SK-MEL-5 (cell line): ENCODE measurements at regions not wholly inside any gene's neighbourhood (a gene's known extent, or its start where the extent isn't known, plus 50 kb on each side); places are given as distances from the start of the nearest gene placed in this dataset.

Experiments
- DNase-seq: peaks from one replicate; pipeline ENCODE4 v3.0.0-alpha.2; 2016; ENCODE audit warnings: low read depth, low spot score
- in situ Hi-C: cut with HindIII; loops from 2 replicates; pipeline ENCODE4 v1.10.0; 2016; ENCODE audit warnings: low sequenced_read_pairs, high pct_unique_total_duplicates, low pct_unique_long_range_greater_than_20kb

DNA sequence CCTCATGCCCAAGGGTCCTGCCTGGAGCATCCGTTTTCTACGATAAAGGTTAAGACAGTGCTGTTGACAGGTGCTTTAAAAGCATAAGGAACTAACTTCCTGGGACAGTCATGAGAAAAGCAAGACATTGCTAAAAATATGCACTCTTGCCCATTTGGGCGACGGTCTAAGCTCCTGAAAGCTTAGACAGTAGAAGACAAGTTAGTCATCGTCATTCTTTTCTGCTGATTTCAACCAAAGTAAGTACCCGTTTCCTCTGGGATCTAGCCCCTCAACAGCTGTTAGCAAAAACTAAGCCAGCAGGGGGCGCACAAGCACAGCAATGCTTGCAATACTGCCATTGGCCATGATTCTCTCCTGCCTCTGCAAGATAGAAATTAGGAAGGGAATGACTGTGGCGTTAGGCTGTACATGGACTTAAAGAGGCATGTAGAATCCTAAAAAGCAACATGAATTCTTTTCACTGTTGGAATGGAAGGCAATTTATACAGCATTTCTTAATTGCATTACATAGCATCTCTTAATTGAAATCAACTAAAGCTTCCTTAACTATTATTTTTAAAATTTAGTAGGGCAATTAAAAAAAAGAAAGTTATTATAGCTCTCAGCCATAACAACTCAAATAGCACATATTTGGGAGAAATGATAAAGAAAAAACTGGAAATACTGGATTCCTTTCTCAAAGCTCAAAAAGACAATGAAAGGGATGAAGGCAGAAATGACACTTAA lies 147.8 kb upstream of the RALGAPA2 start:
- in situ Hi-C loops, result no loop called here
- DNase-seq, result peak; percentile 94

GRCh38 chr20:20859510-20859909 lies 147.1 kb upstream of the RALGAPA2 start:
- in situ Hi-C loops, result no loop called here
- no peak for DNase-seq

DNA sequence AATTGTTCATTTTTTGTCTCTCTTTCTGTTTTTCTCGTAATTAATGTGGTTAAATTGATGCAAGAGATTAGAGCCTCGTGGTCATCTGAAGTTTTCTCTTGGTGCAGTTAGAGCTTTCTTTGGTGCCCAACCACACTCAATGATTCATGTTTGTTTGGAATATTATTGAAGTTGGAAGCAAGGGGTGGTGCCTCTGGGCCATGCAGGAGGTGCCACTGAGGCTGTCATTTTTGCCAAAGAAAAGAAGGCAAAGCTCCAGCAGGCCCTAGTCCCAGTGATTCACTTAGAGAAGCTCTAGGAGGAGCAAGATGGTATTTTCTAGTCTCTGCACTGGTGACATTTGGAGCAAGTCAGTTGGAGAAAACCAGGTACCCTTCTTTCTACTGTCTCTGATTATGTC lies 144.5 kb upstream of the RALGAPA2 start:
- in situ Hi-C loops, result no loop called here
- no peak for DNase-seq

- in situ Hi-C loops, result no loop called here
- no peak for DNase-seq
Observed at GRCh38 chr20:20856306-20856705, 143.9 kb upstream of the RALGAPA2 start.

GRCh38 chr20:20851385-20851784 lies 138.9 kb upstream of the RALGAPA2 start:
- no peak for DNase-seq
- in situ Hi-C loops, result no loop called here

DNA sequence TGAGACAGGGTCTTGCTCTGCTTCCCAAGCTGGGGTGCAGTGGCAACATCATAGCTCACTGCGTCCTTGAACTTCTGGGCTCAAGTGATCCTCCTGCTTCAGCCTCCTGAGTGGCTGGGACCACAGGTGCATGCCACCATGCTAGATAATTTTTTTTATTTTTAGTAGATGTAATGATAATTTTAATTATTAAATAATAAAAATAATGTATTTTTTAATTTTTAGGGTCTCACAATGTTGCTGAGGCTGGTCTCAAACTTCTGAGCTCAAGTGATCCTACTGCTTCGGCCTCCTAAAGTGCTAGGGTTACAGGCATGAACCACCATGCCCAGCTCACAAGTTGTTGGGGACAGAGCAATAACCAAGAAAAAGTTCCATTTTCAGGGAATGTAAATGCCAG lies 138.0 kb upstream of the RALGAPA2 start:
- no peak for DNase-seq
- in situ Hi-C loops, result no loop called here

DNA sequence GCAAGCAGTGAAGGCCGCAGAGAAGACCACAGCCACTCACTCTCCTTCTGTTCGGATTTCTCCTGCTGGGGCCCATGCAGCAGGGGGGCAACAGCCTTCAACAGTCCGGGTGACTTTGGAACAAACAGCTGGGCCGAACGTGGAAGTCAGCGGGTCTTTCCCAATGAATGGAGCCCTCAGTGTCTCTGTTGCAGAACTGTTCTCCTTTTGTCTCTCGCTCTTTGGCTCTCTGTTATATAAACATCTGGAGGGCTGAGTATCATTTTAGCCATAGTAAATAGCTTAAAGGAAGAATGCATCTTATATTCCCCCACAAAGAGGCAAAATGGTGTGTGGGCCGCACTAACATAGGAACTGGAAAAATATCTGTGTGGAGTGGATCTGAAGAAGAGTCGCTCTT lies 136.7 kb upstream of the RALGAPA2 start:
- in situ Hi-C loops, result no loop called here
- peak; percentile 81 for DNase-seq

GRCh38 chr20:20847814-20848213 lies 135.4 kb upstream of the RALGAPA2 start:
- in situ Hi-C loops, result no loop called here
- DNase-seq, result no peak

DNA sequence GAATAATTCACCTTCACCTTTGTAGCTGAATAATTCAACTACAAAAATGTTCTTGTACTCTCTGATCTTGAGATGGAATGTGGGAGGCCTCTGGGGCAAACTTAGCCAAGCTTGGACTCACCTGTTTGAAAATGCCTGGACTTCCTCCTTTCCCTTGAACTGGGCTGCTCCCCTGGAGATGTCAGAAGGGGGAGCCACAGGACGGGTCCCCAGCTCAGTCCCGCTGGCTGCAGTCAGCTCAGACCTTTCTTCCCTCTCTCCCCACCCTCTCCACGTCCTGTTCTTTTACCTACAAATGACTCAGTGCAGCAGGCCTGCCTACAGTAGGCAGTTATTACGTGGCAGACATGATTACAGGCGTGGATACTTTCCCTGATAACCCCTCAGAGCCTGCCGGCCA lies 131.5 kb upstream of the RALGAPA2 start:
- no peak for DNase-seq
- in situ Hi-C loops, result no loop called here

DNA sequence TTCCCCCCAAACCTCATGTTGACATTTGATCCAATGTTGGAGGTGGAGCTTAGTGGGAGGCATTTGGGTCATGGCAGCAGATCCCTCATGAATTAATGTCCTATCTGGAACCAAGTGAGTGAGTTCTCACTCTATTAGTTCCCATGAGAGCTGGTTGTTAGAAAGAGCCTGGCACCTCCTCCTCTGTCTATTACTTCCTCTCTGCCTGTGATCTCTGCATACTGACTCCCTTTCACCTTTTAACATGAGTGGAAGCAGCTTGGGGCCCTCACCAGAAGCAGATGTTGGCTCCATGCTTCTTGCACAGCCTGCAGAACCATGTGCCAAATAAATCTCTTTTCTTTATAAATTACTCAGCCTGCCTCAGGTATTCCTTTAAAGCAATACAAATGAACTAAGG lies 127.3 kb upstream of the RALGAPA2 start:
- in situ Hi-C loops, result no loop called here
- DNase-seq, result no peak

GRCh38 chr20:20837574-20838021 lies 125.2 kb upstream of the RALGAPA2 start:
- in situ Hi-C loops, result no loop called here

DNA sequence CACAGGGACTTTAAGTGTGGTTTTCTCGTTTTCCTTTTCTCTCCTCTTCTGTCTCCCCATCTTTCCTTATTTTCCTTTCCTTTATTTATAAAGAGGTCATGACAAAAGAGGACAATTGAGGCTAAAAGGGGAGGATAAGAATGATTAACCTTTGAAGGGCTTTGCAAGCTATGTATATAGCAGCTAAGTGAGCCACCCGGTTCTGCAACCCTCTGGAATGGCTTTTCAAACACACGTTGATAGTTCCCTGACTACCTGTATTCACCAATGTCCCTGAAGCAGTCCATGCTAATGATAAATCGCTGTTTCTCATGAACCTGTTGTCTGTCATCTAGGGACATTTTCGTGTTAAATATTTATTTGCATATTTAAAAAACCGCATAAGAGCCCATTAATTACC lies 124.4 kb upstream of the RALGAPA2 start:
- DNase-seq, result no peak
- in situ Hi-C loops, result no loop called here

More at GRCh38 chr20:20837574-20838021, 125.2 kb upstream of the RALGAPA2 start:
- DNase-seq, result peak; percentile 73

DNA sequence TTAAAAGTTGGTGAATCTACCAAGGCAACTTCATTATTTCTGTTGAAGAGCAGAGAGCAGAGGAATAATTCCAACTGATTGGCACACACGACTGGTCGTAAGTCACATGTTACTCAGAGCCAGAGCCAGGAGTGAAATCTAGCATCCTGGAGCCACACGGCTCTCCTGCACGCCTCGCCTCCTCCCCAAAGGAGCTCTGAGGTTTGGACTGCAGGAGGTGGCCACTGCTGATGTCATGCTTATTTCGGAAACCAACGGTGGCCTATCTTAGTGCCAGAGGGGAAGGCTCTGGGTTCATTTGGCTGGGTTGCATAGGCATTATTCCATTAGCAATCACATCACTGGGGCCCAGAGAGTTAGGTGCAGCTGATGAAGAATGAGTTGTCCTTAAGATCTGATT lies 123.5 kb upstream of the RALGAPA2 start:
- in situ Hi-C loops, result no loop called here
- no peak for DNase-seq

DNA sequence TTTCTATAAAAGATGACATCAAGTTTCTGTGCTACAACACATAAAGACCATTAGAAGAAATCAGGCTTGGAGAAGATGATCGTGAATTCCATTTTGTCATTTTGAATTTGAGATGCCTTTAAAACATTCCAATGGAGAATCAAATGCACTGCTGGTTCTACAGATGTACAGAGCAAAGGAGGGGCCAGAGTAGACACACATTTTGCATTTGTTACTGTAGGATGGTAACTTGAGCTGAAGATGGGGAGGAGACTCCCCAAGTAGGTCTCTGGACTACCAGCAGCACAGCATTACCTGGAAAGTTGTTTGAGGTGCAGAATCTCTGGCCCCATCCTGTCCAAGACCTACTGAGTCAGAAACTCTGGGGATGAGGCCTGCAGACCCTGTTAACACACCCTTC lies 121.6 kb upstream of the RALGAPA2 start:
- in situ Hi-C loops, result no loop called here
- no peak for DNase-seq

GRCh38 chr20:20832715-20833114 lies 120.3 kb upstream of the RALGAPA2 start:
- in situ Hi-C loops, result no loop called here
- no peak for DNase-seq

DNA sequence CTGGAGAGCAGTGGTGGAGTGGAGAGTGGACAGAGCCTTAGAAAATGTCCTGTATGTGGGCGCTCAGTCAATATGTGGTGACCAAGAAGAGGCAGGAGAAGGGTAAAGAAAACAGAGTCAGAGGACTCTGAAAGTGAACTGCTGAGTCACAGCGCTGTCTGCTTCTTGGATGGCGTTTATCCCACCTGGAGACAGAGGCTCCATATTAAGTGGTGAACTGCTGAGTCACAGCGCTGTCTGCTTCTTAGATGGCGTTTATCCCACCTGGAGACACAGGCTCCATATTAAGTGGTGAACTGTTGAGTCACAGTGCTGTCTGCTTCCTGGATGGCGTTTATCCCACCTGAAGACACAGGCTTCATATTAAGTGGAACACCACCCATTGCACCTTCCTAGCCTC lies 119.3 kb upstream of the RALGAPA2 start:
- no peak for DNase-seq
- in situ Hi-C loops, result no loop called here

GRCh38 chr20:20829681-20830080 lies 117.2 kb upstream of the RALGAPA2 start:
- in situ Hi-C loops, result no loop called here
- no peak for DNase-seq

DNA sequence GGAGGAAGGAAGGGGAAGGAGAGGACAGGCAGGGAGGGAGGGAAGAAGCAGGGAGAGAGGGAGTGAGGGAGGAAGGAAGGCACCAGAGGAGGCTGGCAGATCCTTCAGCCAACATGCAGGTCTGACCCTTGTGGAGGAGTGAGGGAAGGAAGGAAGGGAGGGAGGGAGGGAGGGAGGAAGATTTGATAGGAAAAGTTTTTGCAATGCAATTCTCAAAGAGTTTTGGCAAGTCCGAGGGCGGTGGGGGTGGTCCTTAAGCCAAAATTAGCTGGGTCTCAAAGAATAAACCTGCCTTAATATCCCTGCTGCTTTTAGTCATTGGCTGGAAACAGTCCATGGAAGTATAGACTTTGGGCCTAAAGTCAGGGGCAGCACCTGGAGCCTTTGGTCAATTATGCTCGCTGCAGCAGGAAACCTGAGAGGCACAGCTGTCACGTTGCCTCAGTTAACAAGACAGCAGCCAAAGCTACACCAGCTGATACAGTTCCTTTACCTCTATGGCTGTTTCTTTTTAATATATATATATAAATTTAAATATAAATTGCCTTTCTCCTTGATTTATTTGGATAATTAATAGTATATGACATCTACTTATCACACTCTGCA lies 115.7 kb upstream of the RALGAPA2 start:
- DNase-seq, result no peak
- in situ Hi-C loops, result no loop called here

DNA sequence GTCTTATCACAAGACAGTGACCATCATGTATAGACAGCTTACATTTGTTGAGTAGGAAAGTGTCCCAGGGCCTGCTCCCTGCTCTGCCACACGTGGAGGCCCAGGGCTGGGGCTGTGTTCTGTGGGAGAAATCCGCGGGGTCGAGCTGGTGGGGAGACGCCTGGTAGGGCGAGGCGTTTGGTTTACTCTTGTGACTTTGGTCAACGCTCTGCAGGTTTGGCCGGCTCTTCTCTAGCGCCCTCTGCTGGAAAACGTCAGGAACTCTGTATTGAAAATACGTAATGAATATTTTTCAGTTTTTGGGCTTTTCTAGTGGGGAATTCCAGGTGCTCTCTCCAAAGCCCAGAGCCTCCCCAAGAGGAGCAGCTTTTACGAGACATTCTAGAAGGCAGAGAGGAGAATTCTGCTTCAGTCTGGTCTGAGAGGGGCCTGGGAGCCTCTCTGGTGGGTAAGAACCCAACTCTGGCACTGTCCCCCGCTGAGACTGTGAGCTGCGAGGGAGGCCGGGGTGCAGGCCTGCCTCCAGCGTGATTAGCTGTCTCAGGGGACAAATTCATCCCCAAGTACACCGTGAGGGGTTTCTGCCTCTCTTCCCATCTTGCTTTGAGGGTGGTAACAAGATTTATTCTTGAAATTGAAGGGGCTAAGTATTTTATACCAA lies 112.6 kb upstream of the RALGAPA2 start:
- DNase-seq, result peak; percentile 72
- in situ Hi-C loops, result no loop called here
